Naive B cell (primary cell): ENCODE measurements at regions not wholly inside any gene's neighbourhood (a gene's known extent, or its start where the extent isn't known, plus 50 kb on each side); places are given as distances from the start of the nearest gene placed in this dataset.
A peak's percentile ranks its signal among the peaks of the same experiment; 100 is the strongest.

Experiments used
- ATAC-seq, 2 donors: fragments of 150-1000 bp; cut with Tn5 transposase; 2 replicates each; pipeline ENCODE4 v1.10.0; 2021; ENCODE audit warnings: low read depth in 2 of 2, mild to moderate bottlenecking in 2 of 2, moderate library complexity in 2 of 2
- DNase-seq: peaks from one replicate; pipeline ENCODE4 v3.0.0; 2022
- H3K27ac Mint-ChIP-seq, 6 donors: one replicate each; pipeline ENCODE4 v1.8.0; 2020 to 2022; ENCODE audit warnings: mild to moderate bottlenecking in 6 of 6, mixed read lengths in 6 of 6, moderate library complexity in 5 of 6, inconsistent platforms in 2 of 6
- H3K27me3 Mint-ChIP-seq, 3 donors: one replicate each; pipeline ENCODE4 v1.8.0; 2021 to 2022; ENCODE audit warnings: mixed read lengths in 3 of 3, mild to moderate bottlenecking in 1 of 3
- H3K36me3 Mint-ChIP-seq, 2 donors: one replicate each; pipeline ENCODE4 v1.8.0; 2020 to 2022; ENCODE audit warnings: mixed read lengths in 2 of 2, inconsistent platforms in 1 of 2, mild to moderate bottlenecking in 1 of 2
- H3K4me1 Mint-ChIP-seq, 3 donors: one replicate each; pipeline ENCODE4 v1.8.0; 2020 to 2022; ENCODE audit warnings: mixed read lengths in 3 of 3, inconsistent platforms in 1 of 3, mild to moderate bottlenecking in 1 of 3, moderate library complexity in 1 of 3
- H3K4me3 Mint-ChIP-seq, 8 donors: one replicate each; pipeline ENCODE4 v1.8.0; 2020 to 2022; ENCODE audit warnings: mild to moderate bottlenecking in 8 of 8, mixed read lengths in 8 of 8, moderate library complexity in 8 of 8, inconsistent platforms in 2 of 8
- H3K9me3 Mint-ChIP-seq, 7 donors: one replicate each; pipeline ENCODE4 v1.8.0; 2020 to 2022; ENCODE audit warnings: mixed read lengths in 7 of 7, mild to moderate bottlenecking in 5 of 7, inconsistent platforms in 2 of 7, moderate library complexity in 1 of 7

GRCh38 chr10:88042160-88043100 lies 179.0 kb downstream of the PTEN start:
- no peaks in the 10 kb centered on the region for H3K36me3 Mint-ChIP-seq
- peak overlapping the region in 1 of 6 donors; percentile 74 for H3K27ac Mint-ChIP-seq
- H3K27me3 Mint-ChIP-seq, result peaks cover 0 to 6% (median 0%) of the 10 kb centered on the region in 3 donors
- peaks cover 0 to 2% (median 0%) of the 10 kb centered on the region in 7 donors for H3K9me3 Mint-ChIP-seq
- no peak for ATAC-seq
- peaks cover 7 to 34% (median 23%) of the 10 kb centered on the region in 3 donors for H3K4me1 Mint-ChIP-seq
- no peak overlapping the region for H3K4me3 Mint-ChIP-seq
- no peak for DNase-seq

DNA sequence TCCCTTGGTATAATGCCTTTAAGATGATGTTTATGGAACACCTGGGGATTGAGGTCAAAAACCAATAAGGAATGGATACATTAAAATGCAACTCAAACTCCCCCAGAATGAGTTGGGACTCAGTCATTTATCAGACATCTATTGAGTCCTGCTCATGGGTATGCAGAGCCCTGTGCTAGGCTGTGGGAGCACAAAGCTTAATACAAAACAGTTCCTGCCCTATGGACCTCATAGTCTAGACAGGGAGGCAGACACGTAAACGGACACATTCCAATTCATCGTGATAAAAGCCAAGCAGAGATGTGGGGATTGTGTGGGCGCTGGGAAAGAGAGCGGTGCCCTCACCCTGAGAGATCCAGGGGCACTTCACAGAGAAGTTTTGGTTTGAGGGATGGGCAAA lies 181.7 kb downstream of the PTEN start:
- H3K4me1 Mint-ChIP-seq, result peaks cover 8 to 34% (median 19%) of the 10 kb centered on the region in 3 donors
- DNase-seq (no peak), ATAC-seq (no peak)
- H3K27me3 Mint-ChIP-seq, result peaks cover 0 to 6% (median 0%) of the 10 kb centered on the region in 3 donors
- peaks cover 0 to 4% of the 10 kb centered on the region in 2 donors for H3K36me3 Mint-ChIP-seq
- no peak overlapping the region for H3K27ac Mint-ChIP-seq
- H3K4me3 Mint-ChIP-seq, result no peak overlapping the region
- peaks cover 0 to 4% (median 0%) of the 10 kb centered on the region in 7 donors for H3K9me3 Mint-ChIP-seq

DNA sequence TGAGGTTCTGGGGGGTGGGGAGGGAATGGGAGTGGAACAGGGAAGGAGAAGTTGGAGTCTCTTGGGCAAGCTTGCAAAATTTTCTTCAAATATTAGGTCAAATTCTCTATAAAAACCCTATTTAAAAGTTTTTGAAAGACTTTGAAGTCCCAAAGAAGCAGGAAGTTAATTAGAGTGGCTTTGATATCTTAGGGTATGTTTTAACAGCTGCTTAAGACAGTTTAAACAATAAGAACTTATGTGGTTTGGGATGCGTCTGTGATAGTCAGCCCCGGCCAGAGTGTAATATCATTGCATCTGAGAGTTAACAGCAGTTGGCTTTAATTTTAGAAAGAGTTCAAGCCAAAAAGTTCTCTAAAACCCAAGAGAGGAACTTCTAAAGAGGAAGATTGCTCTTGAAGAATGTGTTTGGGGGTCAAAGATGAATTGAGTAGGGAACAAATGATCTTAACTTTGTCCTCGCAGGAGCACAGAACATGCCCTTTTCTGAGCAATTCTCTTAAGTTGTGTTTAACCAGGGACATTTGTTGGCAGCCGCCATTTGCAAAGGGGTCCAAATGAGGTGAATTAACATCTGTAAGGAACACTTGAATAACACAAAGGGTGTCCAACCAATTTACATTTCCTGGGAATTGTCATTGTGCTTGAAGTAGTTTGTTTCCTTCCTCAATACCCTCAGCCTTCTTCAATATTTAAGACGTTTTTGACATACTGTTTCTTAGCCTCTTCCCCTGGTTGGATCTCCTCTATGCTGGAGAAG lies 182.4 kb downstream of the PTEN start:
- no peak overlapping the region for H3K27ac Mint-ChIP-seq
- H3K36me3 Mint-ChIP-seq, result peaks cover 0 to 4% of the 10 kb centered on the region in 2 donors
- H3K9me3 Mint-ChIP-seq, result peaks cover 0 to 4% (median 0%) of the 10 kb centered on the region in 7 donors
- peaks cover 8 to 34% (median 19%) of the 10 kb centered on the region in 3 donors for H3K4me1 Mint-ChIP-seq
- H3K27me3 Mint-ChIP-seq, result peaks cover 0 to 6% (median 0%) of the 10 kb centered on the region in 3 donors
- H3K4me3 Mint-ChIP-seq, result no peak overlapping the region
- no peak for ATAC-seq
- DNase-seq, result no peak

DNA sequence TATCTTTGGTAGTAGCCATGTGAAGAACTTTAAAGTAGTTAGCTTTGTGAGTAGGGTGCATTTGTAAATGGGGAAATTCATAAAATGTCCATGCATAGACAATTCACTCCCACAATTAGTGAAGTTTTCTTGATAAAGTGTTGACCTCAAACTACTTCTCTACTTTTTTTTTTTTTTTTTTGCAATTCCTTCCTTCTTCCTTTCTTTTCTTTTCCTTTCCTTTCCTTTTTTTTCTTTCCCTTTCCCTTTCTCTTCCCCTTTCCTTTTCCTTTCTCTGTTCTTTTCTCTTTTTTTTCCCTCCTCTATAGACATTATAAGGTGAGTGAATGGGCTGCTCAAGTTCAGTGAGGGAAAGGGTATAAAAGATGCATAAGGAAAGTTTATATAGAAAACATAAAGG lies 184.2 kb downstream of the PTEN start:
- Mint-ChIP-seq H3K4me3 (no peak overlapping the region), H3K36me3 (peaks cover 0 to 4% of the 10 kb centered on the region in 2 donors), H3K9me3 (peaks cover 0 to 4% (median 0%) of the 10 kb centered on the region in 7 donors), H3K27me3 (peaks cover 0 to 6% (median 0%) of the 10 kb centered on the region in 3 donors), H3K27ac (no peak overlapping the region), H3K4me1 (peaks cover 8 to 34% (median 19%) of the 10 kb centered on the region in 3 donors)
- no peak for DNase-seq
- no peak for ATAC-seq

DNA sequence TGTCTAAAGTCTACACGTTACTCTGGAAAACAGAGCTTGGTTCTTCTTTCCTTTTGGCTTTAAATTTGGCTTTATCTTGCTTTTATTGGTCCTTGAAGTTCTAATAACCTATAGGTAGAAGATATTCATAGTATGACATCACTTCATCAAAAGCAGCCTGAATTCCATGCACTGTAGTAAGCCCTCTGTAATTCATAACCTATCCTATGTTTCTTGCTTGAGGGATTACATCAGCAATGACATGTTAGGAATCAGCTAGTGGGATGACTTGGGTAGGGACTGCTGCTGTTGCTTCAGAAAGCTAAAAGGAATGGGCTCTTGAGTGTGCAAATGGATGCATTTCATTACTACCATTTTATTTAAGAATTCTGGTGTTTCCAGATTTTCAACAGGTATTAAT lies 184.9 kb downstream of the PTEN start:
- Mint-ChIP-seq H3K36me3 (peaks cover 0 to 4% of the 10 kb centered on the region in 2 donors), H3K4me3 (no peak overlapping the region), H3K27me3 (peaks cover 0 to under 1% (median 0%) of the 10 kb centered on the region in 3 donors), H3K27ac (no peak overlapping the region), H3K4me1 (peaks cover 8 to 27% (median 19%) of the 10 kb centered on the region in 3 donors), H3K9me3 (peaks cover 0 to 4% (median 0%) of the 10 kb centered on the region in 7 donors)
- DNase-seq, result no peak
- ATAC-seq, result no peak

GRCh38 chr10:88049204-88049603 lies 185.8 kb downstream of the PTEN start:
- no peak for ATAC-seq
- peaks cover 0 to 4% of the 10 kb centered on the region in 2 donors for H3K36me3 Mint-ChIP-seq
- peaks cover 8 to 26% (median 19%) of the 10 kb centered on the region in 3 donors for H3K4me1 Mint-ChIP-seq
- no peaks in the 10 kb centered on the region for H3K27me3 Mint-ChIP-seq
- H3K27ac Mint-ChIP-seq, result no peak overlapping the region
- peaks cover 0 to 4% (median 0%) of the 10 kb centered on the region in 7 donors for H3K9me3 Mint-ChIP-seq
- H3K4me3 Mint-ChIP-seq, result no peak overlapping the region
- DNase-seq, result no peak

DNA sequence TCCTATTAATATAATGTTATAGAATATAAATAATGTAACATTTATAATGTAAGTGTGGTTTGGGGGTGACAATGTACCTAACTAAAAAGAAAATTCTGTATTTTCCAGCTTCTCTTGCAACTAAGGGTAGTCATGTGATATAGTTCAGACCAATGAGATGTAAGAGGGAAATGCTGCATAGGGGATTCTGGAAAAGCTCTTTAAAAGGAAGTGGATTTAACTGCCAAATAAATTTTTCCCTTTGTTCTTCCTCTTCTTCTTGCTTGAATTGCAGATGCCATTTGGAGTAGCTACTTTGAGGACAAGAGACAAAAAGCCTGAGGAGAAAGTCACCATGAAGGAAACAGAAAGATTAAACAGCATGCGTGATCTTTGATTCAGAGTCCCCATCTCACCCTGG lies 194.3 kb downstream of the PTEN start:
- no peaks in the 10 kb centered on the region for H3K27me3 Mint-ChIP-seq
- H3K27ac Mint-ChIP-seq, result no peak overlapping the region
- peaks cover 0 to 9% of the 10 kb centered on the region in 2 donors for H3K36me3 Mint-ChIP-seq
- DNase-seq, result no peak
- no peak overlapping the region for H3K4me3 Mint-ChIP-seq
- H3K9me3 Mint-ChIP-seq, result peaks cover 0 to 7% (median 5%) of the 10 kb centered on the region in 7 donors
- peaks cover 0 to 5% (median 0%) of the 10 kb centered on the region in 3 donors for H3K4me1 Mint-ChIP-seq
- ATAC-seq, result no peak

- H3K36me3 Mint-ChIP-seq, result peaks cover 0 to 9% of the 10 kb centered on the region in 2 donors
- ATAC-seq (no peak), DNase-seq (no peak)
- peaks cover 9 to 14% (median 10%) of the 10 kb centered on the region in 3 donors for H3K4me1 Mint-ChIP-seq
- no peaks in the 10 kb centered on the region for H3K27me3 Mint-ChIP-seq
- no peak overlapping the region for H3K4me3 Mint-ChIP-seq
- no peak overlapping the region for H3K27ac Mint-ChIP-seq
- H3K9me3 Mint-ChIP-seq, result peaks cover 0 to 7% (median 5%) of the 10 kb centered on the region in 7 donors
Observed at GRCh38 chr10:88058750-88059149, 195.3 kb downstream of the PTEN start.

- Mint-ChIP-seq H3K27me3 (no peaks in the 10 kb centered on the region), H3K9me3 (peaks cover 0 to 7% (median 5%) of the 10 kb centered on the region in 7 donors), H3K27ac (no peak overlapping the region), H3K4me3 (no peak overlapping the region), H3K4me1 (peaks cover 11 to 17% (median 12%) of the 10 kb centered on the region in 3 donors), H3K36me3 (peaks cover 0 to 9% of the 10 kb centered on the region in 2 donors)
- ATAC-seq (no peak), DNase-seq (no peak)
Observed at GRCh38 chr10:88059190-88059589, 195.8 kb downstream of the PTEN start.

DNA sequence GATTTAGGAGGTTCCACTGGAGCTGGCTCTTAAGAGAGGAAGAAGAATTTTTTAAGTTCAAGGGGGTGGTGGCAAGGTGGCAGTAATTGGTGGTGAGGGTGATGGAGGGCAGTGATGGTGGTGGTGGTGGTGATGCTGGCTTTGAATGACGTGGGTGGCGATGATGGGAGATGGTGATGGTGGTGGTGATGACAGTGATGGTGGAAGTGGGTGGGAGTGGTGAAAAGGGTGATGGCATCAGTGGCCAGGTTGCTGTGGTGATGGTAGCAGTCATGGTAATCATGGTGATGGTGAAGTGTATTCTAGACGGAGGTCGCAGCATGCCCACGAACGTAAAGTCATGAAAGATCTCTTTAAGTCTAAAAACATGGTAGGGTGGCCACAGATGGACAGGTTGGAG lies 197.3 kb downstream of the PTEN start:
- DNase-seq (no peak), ATAC-seq (no peak)
- peaks cover 27 to 31% (median 28%) of the 10 kb centered on the region in 3 donors for H3K4me1 Mint-ChIP-seq
- peaks cover 0 to 7% (median 5%) of the 10 kb centered on the region in 7 donors for H3K9me3 Mint-ChIP-seq
- H3K36me3 Mint-ChIP-seq, result peaks cover 0 to 9% of the 10 kb centered on the region in 2 donors
- H3K27ac Mint-ChIP-seq, result peak overlapping the region in 5 of 6 donors; percentile 29 to 81 (median 47)
- no peaks in the 10 kb centered on the region for H3K27me3 Mint-ChIP-seq
- H3K4me3 Mint-ChIP-seq, result peak overlapping the region in 7 of 8 donors; percentile 24 to 84 (median 66)

DNA sequence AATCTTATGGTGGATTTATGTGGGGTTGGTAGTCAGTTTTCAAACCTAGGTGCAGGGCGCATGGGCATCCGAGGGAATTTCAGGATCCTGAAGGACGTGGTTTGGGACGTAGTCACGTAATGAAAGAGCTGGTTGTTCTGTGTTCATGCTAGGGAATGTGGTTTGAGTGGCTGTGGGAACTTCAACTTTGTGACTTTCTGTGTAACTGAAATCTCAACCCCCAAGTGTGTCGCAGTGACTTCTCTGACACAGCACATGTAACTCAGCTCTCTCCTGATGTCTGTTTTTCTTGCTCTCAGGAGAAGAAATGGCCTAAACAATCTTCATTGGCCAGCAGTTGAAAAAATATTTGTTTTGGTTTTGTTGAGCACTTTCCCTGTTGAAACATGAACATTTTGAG lies 199.0 kb downstream of the PTEN start:
- DNase-seq (no peak), ATAC-seq (no peak)
- Mint-ChIP-seq H3K9me3 (peaks cover 0 to 8% (median 5%) of the 10 kb centered on the region in 7 donors), H3K27ac (peak overlapping the region in 1 of 6 donors; percentile 15), H3K4me3 (peak overlapping the region in 2 of 8 donors; percentile 4 to 40), H3K4me1 (peaks cover 41 to 44% (median 44%) of the 10 kb centered on the region in 3 donors), H3K36me3 (peaks cover 0 to 9% of the 10 kb centered on the region in 2 donors), H3K27me3 (no peaks in the 10 kb centered on the region)

DNA sequence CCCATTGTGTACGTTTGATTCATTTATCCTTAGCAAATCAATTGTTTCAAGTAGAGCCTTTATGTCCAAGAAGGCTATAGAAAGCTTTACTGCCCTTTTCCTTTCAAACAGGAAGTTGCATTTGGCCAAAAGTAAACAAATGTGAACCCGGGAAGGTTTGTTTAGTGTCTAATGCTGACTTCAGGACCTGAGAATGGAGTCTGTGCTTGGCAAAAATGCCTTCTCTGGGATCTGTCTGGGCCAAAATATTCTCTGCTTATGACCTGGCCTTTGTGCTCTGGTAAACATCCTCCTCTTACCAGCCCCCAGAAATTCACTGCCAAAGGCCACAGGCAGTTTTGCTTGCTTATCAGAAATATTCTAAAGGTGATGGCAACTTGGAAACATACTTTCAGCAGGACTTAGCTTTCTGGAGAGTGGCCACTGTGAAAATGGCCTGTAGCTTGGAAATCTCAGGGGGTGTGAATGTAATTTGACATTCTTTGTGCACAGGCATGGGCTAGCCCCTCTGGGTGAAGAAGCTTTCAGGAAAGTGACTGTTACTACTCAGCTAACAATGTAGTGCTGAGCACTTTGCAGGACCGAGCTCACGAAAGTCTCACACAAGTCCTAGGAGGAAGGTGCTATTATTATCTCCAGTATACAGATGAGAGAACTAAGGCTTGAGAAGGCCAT lies 199.5 kb downstream of the PTEN start:
- peaks cover 46 to 50% (median 49%) of the 10 kb centered on the region in 3 donors for H3K4me1 Mint-ChIP-seq

More for the DNA sequence above, 199.5 kb downstream of the PTEN start:
- Mint-ChIP-seq H3K27ac (peak overlapping the region in 2 of 6 donors; percentile 5 to 43), H3K4me3 (peak overlapping the region in 1 of 8 donors; percentile 45), H3K9me3 (peaks cover 0 to 12% (median 5%) of the 10 kb centered on the region in 7 donors), H3K36me3 (peaks cover 0 to 9% of the 10 kb centered on the region in 2 donors), H3K27me3 (no peaks in the 10 kb centered on the region)
- ATAC-seq (no peak), DNase-seq (no peak)
